Epithelial cell of esophagus (primary cell): ENCODE measurements at regions not wholly inside any gene's neighbourhood (a gene's known extent, or its start where the extent isn't known, plus 50 kb on each side); places are given as distances from the start of the nearest gene placed in this dataset.

Source experiments
- DNase-seq: peaks from one replicate; pipeline ENCODE4 v3.0.0; 2010; ENCODE audit warnings: low read depth
- H3K4me3 ChIP-seq: 2 replicates; pipeline ENCODE4 v1.5.1; 2011; ENCODE audit warnings: mild to moderate bottlenecking, low read length, control low read depth
- CTCF ChIP-seq: IDR thresholded peaks from 2 replicates; pipeline ENCODE4 v1.5.1; 2011; ENCODE audit warnings: low read depth, mild to moderate bottlenecking, low read length, control low read depth, inconsistent platforms; ENCODE audit not compliant: insufficient read depth; ENCODE audit errors: missing control alignments

- no peak overlapping the region for H3K4me3 ChIP-seq
- no peak for DNase-seq
- TF ChIP-seq CTCF, result no peak
Measured at GRCh38 chr5:175803736-175804454, 67.5 kb upstream of the CPLX2 start.

DNA sequence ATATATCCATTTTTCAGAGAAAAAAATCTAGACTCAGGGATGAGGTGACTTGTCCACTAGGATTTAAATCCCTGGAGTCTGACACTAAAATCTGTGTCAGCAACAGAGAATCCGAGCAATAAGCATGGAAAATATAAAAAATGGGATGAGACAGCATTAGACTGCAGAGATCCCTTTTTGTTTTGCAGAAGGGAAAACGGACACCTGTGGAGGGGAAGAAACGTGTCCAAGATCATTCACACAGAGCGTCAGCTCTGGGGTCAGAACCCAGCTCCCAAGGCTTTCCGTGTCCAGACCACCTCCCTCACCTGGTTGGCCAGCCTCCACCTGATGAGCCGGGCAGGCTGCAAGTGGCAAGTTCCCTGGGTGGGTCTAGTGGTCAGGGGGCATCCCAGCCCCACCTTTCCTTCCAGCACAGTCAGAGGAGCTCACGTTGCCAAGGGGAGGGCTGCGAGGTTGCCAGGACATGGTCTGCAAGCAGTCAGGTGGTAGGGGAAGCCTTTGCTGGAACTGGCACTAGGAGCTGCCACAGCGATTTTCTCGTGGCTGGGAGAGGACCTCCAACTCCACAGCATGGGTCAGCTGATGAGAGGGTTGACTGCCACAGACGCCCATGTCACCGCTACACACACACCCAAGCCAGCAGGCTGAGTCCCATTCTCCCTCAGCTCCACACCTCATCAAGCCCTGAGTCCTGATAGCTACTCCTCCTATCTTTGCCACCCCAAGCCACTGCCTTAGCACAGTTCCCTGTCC, 65.9 kb upstream of the CPLX2 start:
- TF ChIP-seq CTCF, result no peak
- no peak for DNase-seq
- H3K4me3 ChIP-seq, result no peak overlapping the region

DNA sequence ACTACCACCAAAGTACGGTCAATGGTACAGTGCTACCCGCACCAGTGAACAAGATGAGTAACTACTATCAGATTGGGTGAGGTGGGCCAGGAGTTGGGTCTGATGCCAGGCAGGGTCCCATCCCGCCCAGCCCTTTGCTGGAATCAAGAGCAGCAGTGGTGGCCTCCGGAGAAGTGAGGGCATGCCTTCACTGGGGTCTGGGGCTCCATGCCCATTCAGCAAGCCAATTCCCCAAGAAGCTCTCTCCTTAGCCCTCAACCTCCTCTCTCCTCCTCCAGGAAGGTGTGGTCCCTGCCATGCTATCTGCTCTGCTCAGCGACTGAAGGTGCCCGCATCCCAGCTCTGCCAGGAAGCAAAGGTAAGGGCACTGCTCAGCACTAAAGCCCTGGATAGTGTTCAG, 62.7 kb upstream of the CPLX2 start:
- no peak for DNase-seq
- no peak for TF ChIP-seq CTCF
- H3K4me3 ChIP-seq, result no peak overlapping the region

- TF ChIP-seq CTCF, result no peak
- DNase-seq, result no peak
- H3K4me3 ChIP-seq, result no peak overlapping the region
Measured at GRCh38 chr5:175809531-175810121, 61.8 kb upstream of the CPLX2 start.

GRCh38 chr5:175810457-175810856, 60.9 kb upstream of the CPLX2 start:
- DNase-seq, result no peak
- H3K4me3 ChIP-seq, result no peak overlapping the region
- TF ChIP-seq CTCF, result no peak

DNA sequence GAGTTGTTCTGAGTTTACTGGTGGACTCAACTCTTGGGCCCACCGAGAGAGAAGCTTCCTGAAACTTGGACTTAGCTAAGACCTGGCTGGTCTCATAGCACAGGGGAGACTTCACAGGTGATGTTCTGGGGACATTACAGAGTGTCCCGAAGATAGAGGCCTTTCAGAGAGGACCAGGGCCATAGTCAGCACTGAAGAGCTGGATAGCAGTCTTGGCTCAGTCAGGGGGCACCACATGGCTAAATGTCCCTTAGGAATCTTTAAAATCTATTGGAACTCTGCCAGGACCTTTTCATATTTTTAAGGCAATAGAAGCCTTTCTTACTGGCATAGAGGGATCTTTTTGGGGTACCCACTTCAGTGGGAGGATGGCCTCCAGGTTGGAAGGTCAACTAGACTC, 59.8 kb upstream of the CPLX2 start:
- no peak for DNase-seq
- TF ChIP-seq CTCF, result no peak
- H3K4me3 ChIP-seq, result no peak overlapping the region
